Vagina (tissue), 2 donors: ENCODE measurements at regions not wholly inside any gene's neighbourhood (a gene's known extent, or its start where the extent isn't known, plus 50 kb on each side); places are given as distances from the start of the nearest gene placed in this dataset.

Experiments
- CTCF ChIP-seq, 3 experiments: fragments of 450-650 bp in 2 of 3; fragments of 200-600 bp in 1 of 3; sonication (generic) in 1 of 3; IDR thresholded peaks; one replicate each; pipeline ENCODE4 v1.5.1; 2017 to 2019; ENCODE audit warnings: antibody characterized with exemption in 3 of 3, mild to moderate bottlenecking in 2 of 3, moderate library complexity in 2 of 3
- POLR2A ChIP-seq, 2 donors: fragments of 450-650 bp; IDR thresholded peaks; one replicate each; pipeline ENCODE4 v1.6.1; 2017; ENCODE audit warnings: antibody characterized with exemption in 2 of 2, mild to moderate bottlenecking in 2 of 2, moderate library complexity in 2 of 2
- POLR2AphosphoS5 ChIP-seq, 2 donors: sonication (generic); formaldehyde crosslinking; IDR thresholded peaks; one replicate each; pipeline ENCODE4 v1.9.0; 2017; ENCODE audit warnings: antibody characterized with exemption in 2 of 2, mild to moderate bottlenecking in 2 of 2, low read depth in 1 of 2; ENCODE audit not compliant: insufficient read depth in 1 of 2

DNA sequence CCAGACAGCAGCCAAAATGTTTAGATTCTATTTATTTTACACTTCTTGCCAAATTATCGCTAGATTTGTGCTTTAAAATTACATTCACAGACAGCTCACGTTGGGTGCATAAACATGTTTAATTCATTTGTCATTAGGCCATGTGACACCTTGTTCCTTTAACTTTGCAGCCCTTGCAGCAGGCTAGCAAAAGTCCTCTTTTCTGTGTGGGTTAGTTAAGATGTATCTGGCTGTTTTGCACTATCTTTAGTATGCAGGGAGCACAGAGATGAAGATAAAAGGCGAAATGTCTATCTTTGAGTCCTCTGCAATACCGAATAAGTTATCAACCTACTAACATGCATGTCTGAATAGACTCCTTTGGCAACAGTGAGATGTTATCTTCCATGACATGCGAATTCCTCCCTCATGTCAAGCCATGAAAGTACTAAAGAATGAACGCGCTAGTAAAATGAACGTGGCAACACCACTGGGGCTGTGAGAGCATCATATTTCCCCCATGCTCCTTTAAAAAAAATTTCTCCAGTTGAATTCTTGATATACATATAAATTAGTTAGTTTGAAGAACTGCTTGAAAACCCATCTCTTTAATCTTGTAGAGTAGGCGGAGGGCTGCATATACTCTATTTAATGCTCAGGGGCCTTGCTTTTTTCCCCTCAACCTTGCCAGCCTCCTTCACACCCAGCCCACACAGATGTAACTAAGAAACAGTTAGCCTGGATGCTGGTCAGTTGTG, 620.4 kb upstream of the NR2F2 start:
- no peak for TF ChIP-seq CTCF (IDR thresholded peaks at IDR 0.05)
- TF ChIP-seq POLR2A (IDR thresholded peaks at IDR 0.05): no peak
- no peak for TF ChIP-seq POLR2AphosphoS5 (IDR thresholded peaks at IDR 0.05; ENCODE audit: insufficient read depth in 1 of 2, low read depth in 1 of 2)
